ENCODE measurements at regions not wholly inside any gene's neighbourhood (a gene's known extent, or its start where the extent isn't known, plus 50 kb on each side); places are given as distances from the start of the nearest gene placed in this dataset.

- POLR2A ChIA-PET (ENCODE audit: partially characterized antibody), result no interaction called here
- Histone ChIP-seq H3K9me3 (ENCODE audit: insufficient read depth in 2 of 2, low read depth in 1 of 2, low read length in 1 of 2) (no peaks in the 10 kb centered on the region), H4K5ac (ENCODE audit: insufficient read length, low read depth, low read length) (no peak overlapping the region), H3K36me3 (ENCODE audit: control insufficient read depth in 2 of 4, insufficient read depth in 4 of 4, low read length in 3 of 4) (no peaks in the 10 kb centered on the region), H3K27me3 (replicated peaks in 1 of 4; ENCODE audit: control insufficient read depth in 3 of 4, extremely low read depth in 1 of 4, insufficient read depth in 3 of 4, low read length in 3 of 4) (no peaks in the 10 kb centered on the region), H2AFZ (ENCODE audit: low read length) (no peak overlapping the region), H3K9ac (replicated peaks in 1 of 4; ENCODE audit: extremely low read depth in 1 of 4, low read depth in 3 of 4, low read length in 3 of 4) (no peak overlapping the region), H3K4me3 (ENCODE audit: extremely low read depth in 1 of 4, insufficient read depth in 2 of 4, low read depth in 3 of 4, low read length in 4 of 4) (no peak overlapping the region), H2BK120ac (replicated peaks; ENCODE audit: low read depth, low read length) (no peak overlapping the region), H3K79me1 (ENCODE audit: low read depth, low read length) (no peaks in the 10 kb centered on the region), H3K4ac (replicated peaks; ENCODE audit: insufficient read length, low read depth, low read length) (no peak overlapping the region), H2BK20ac (ENCODE audit: low read length) (no peak overlapping the region), H3K18ac (ENCODE audit: extremely low read depth, low read length) (no peak overlapping the region), H3K27ac (ENCODE audit: low read depth, low read length) (no peak overlapping the region), H3K14ac (ENCODE audit: insufficient read length) (no peak overlapping the region), H2AK5ac (ENCODE audit: low read depth, low read length) (no peak overlapping the region), H3K23ac (ENCODE audit: insufficient read length) (no peak overlapping the region), H4K91ac (replicated peaks; ENCODE audit: insufficient read length, low read length) (no peak overlapping the region), H3K79me2 (ENCODE audit: control insufficient read depth in 1 of 2, insufficient read depth in 2 of 2, low read length in 2 of 2) (no peaks in the 10 kb centered on the region), H3K4me2 (ENCODE audit: insufficient read depth in 1 of 2, low read depth in 2 of 2, low read length in 2 of 2) (no peak overlapping the region), H2BK5ac (ENCODE audit: low read depth, low read length) (no peak overlapping the region), H2BK15ac (ENCODE audit: low read length) (no peak overlapping the region), H4K20me1 (replicated peaks in 1 of 2; ENCODE audit: control insufficient read depth in 1 of 2, insufficient read depth in 2 of 2, low read length in 2 of 2) (no peaks in the 10 kb centered on the region), H4K8ac (ENCODE audit: extremely low read depth, insufficient read depth, low read length) (no peak overlapping the region), H3K56ac (replicated peaks; ENCODE audit: insufficient read length, low read depth, low read length) (no peak overlapping the region), H3K23me2 (ENCODE audit: low read depth, low read length) (no peaks in the 10 kb centered on the region; the same call in 1 of the 2 replicates), H2BK12ac (ENCODE audit: low read depth, low read length) (no peak overlapping the region), H3K4me1 (replicated peaks in 1 of 4; ENCODE audit: control insufficient read depth in 3 of 4, insufficient read depth in 4 of 4, low read length in 3 of 4) (no peaks in the 10 kb centered on the region)
- TF ChIP-seq NANOG (IDR thresholded peaks at IDR 0.05; ENCODE audit: insufficient read depth, low read depth, low read length, poor library complexity, severe bottlenecking), result no peak
- TF ChIP-seq KDM4A (IDR thresholded peaks at IDR 0.05; ENCODE audit: low read depth, low read length, severe bottlenecking), result no peak
- no peak for TF ChIP-seq FOSL1 (IDR thresholded peaks at IDR 0.05; ENCODE audit: insufficient read depth, low read depth, low read length)
- TF ChIP-seq CHD2 (IDR thresholded peaks at IDR 0.05; ENCODE audit: low read length), result no peak
- TF ChIP-seq SP2 (IDR thresholded peaks at IDR 0.05; ENCODE audit: low read length), result no peak
- TF ChIP-seq JUN (IDR thresholded peaks at IDR 0.05; ENCODE audit: low read depth, low read length), result no peak
- no peak for TF ChIP-seq SAP30 (IDR thresholded peaks at IDR 0.05; ENCODE audit: insufficient read depth, insufficient replicate concordance, low read length)
- no peak for TF ChIP-seq TBP (IDR thresholded peaks at IDR 0.05; ENCODE audit: low read depth, low read length)
- no peak for TF ChIP-seq NRF1 (IDR thresholded peaks at IDR 0.05; ENCODE audit: low read depth, low read length)
- FAIRE-seq (no peak), DNase-seq (ENCODE audit: low read depth in 1 of 2, low spot score in 2 of 2) (no peak)
- 88% methylated on average over 8 of the region's 8 CpGs; no CpG with 5 or more reads in 1 of the 2 experiments for WGBS, 2 experiments (ENCODE audit: extremely low coverage in 1 of 2, insufficient coverage in 1 of 2, insufficient read length in 1 of 2, insufficient replicate concordance in 2 of 2, low coverage in 1 of 2, low lambda C conversion rate in 2 of 2, missing lambda C conversion rate in 1 of 2)
- CTCF ChIA-PET (ENCODE audit: partially characterized antibody), result interaction anchor here (0.6 to 1.2 kb wide), 2 partner anchors 35 to 127 kb away, joined by 3 to 4 read pairs; no protein-coding TSS in a partner anchor
These were observed 593.7 kb upstream of the ACO1 start for GRCh38 chr9:31790720-31791119.
